ENCODE measurements at regions not wholly inside any gene's neighbourhood (a gene's known extent, or its start where the extent isn't known, plus 50 kb on each side); places are given as distances from the start of the nearest gene placed in this dataset.
"Not testable (repeated sequence)": the region's sequence is repeated elsewhere in the genome, so short reads cannot be mapped to it uniquely, and the experiment has no call there.

DNA sequence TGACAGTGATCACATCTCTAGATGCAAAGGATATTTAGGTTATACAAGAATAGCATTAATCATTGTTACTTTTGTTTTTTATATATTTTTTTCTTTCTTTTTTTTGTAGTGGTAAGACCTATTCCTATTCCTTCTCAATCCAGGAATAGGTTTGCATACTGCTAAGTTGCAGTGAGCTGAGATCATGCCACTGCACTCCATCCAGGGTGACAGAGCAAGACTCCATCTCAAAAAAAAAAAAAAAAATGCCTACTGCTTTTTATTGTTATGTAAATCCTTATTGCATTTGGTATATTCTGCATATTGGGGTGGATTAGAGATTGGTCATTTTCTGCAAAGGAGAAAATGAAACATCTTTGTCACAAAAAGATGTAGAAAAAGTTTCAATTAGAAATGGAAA lies 138.2 kb upstream of the FOLH1 start:
- not testable (repeated sequence) for TF ChIP-seq POLR2A, CTCF, POLR2AphosphoS5 (IDR thresholded peaks at IDR 0.05)
